Activated CD8-positive, alpha-beta memory T cell treated with anti-CD3 and anti-CD28 coated beads, Interleukin-2, amount 50 U/mL, for 4 hours (primary cell): ENCODE measurements at regions not wholly inside any gene's neighbourhood (a gene's known extent, or its start where the extent isn't known, plus 50 kb on each side); places are given as distances from the start of the nearest gene placed in this dataset.
A peak's percentile ranks its signal among the peaks of the same experiment; 100 is the strongest.
"Not testable (repeated sequence)": the region's sequence is repeated elsewhere in the genome, so short reads cannot be mapped to it uniquely, and the experiment has no call there.

Experiments
- DNase-seq: peaks from one replicate; pipeline ENCODE4 v3.0.0-alpha.2; 2020

DNA sequence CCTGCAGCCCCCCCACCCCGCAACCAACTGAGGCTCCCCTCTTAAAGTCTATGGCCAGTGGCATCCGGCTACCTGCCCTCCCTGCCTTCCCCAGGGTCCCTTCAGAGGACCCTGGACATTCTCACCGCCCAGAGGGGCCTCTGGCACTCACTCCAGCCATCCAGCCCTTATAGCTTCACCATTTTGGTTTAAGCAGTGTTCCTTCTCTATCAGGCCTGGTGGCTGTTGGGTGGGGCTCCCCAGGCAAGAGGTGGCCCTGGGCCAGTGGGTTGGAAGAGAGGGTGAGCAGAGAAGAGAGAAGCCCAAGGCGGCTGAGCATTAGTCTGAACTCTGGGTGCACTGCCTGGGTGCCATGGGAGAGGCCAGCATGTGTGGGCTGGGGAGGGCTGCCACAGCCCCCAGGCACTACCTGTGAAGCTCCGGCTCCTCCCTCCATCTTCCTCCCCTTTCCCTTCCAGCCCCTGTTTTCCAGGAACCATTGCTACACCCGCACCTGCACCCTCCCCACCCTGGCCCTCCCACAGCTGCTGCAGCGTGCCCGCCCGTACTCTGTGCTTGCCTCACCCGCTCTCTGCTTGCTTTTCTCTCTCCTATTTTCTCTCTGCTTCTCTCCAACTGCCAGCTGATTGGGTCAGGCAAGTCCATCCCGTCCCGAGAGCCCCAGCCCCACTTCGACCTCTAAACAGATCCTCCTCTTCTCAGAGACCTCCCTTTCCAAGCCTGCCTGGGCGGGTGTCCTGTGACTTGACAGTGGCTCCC lies 168.2 kb downstream of the TBC1D2B start:
- no peak for DNase-seq

- not testable (repeated sequence) for DNase-seq
Observed at GRCh38 chr15:77908752-77909111, 168.8 kb downstream of the TBC1D2B start.

GRCh38 chr15:77907824-77908751 lies 169.4 kb downstream of the TBC1D2B start:
- peak; percentile 53 for DNase-seq

DNA sequence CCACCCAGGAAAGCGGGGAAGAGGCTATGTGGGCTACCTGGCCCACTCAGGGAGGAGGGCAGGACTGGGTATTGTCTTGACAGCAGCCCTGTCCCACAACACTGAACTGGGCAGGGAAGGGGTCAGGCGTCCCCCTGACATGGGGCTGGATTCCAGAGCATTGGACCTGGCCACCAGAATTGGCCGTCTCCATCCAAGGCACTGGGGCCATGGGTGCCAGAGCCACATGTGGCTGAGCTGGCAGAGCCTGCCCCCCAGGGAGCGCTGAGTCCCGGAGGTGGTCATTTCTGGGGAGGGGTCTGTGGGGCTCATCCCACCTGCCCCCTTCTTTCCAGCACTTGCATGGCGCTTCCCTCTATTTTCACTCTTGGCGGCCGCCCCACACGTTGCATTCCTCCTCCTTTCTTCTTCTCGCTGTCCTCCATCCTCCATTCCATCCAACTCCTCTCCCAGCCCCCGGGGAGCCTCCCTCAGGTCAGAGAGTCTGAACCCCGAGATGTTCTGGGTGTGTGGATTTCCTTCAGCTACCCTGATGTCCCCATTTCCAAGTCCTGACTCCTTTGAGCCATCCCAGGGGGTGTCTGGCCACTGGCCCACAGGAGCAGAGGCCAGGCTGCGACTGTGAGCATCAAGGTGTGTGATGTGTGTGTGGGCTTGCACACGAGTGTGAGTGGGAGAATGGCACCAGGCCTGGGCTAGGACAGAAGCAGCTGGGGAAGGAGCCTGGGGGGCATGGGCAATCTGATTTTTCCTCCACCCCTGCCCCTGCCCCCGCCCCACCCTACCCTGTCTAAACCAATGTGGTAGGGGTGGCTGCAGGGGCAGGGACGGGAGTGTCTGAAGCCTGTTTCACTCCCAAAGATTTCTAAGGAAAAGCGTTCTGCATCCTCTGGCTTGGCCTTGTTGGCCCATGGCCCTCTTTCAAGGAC lies 171.2 kb downstream of the TBC1D2B start:
- DNase-seq = not testable (repeated sequence)

GRCh38 chr15:77905301-77905920 lies 172.1 kb downstream of the TBC1D2B start:
- no peak for DNase-seq

DNA sequence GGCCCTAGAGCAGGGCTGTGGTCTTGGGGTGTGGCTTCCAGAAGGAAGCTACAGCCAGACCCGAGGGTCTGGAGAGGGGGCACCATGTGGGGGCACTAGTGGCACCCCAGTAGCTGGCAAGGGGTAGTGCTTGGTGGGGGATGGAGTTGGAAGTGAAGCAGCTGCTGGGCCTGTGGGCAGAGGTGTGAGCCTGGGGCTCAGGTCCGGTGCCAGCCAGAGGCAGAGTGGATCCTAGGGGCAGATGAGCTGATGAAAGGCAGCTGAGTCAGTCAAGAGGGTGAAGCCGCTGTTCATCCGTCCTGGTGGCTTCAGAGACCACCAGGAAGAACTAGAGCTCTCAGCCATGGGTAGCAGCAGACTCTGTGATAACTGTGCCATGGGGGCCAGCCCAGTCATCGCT lies 172.6 kb downstream of the TBC1D2B start:
- DNase-seq = no peak

- DNase-seq = no peak
Observed at GRCh38 chr15:77904436-77904821, 173.1 kb downstream of the TBC1D2B start.

DNA sequence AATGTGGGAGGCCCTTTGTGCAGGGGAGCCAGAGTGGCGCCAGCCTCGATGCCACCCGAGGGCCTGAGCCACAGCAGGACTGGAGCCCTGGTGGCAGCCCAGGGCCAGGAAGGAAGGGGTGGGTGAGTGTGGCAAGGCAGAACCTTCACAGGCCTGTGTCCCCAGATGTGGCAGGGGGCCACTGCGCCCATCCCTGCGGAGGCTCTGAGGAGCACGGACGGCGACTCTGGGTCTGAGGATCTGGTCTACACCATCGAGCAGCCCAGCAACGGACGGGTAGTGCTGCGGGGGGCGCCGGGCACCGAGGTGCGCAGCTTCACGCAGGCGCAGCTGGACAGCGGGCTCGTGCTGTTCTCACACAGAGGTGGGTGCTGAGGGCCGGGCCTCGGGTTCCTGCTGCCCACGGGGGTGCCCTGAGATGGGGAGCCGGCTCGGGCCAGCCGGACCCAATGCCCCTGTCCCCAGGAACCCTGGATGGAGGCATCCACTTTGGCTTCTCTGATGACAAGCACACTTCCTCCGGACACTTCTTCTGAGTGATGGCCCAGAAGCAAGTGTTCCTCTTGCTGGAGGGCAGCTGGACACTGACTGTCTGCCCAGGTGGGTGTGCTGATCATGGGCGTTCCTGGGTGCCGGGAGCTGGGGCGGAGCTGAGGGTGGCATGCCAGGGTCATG lies 173.6 kb downstream of the TBC1D2B start:
- DNase-seq = peak; percentile 12

DNA sequence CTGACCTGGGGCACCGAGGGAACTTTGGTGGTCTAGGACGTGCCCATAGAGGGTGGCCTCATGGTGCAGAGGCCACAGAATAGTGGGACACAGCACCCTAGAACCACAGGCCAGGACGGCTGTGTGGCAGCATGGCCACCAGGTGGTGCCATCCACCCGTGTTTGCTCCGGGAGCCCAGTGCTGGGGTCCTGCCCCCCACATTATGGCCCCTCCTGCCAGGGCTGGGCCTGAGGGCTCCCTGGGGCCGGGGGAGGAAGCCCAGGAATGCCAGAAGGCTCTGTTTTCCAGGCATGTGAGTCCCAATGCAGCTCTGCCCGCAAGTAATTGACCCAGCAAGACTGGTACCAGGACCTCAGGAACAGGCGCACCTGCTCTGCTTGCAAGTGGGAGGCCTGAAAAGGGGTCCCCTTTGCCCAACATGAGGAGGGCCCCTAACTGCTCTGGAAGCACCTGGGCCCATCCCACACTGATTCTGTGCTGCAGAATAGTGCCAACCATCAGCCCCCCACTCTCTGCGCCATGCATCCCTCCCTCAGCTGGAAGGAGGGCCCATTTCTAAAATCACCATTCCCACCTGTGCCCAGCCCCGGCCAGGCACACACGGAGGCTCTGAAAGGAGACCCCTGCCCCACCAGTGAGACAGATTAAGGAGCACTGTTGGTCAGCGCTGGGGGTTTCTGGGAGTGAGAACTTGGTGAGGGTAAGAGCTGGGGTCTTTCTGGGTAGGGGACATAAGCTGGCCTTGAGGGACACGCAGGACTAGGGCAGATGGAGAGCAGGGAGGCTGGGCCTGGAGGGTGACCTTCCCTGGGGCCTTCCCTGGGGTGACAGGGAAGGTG lies 174.4 kb downstream of the TBC1D2B start:
- DNase-seq = not testable (repeated sequence)

GRCh38 chr15:77901921-77902750 lies 175.4 kb downstream of the TBC1D2B start:
- DNase-seq = no peak

DNA sequence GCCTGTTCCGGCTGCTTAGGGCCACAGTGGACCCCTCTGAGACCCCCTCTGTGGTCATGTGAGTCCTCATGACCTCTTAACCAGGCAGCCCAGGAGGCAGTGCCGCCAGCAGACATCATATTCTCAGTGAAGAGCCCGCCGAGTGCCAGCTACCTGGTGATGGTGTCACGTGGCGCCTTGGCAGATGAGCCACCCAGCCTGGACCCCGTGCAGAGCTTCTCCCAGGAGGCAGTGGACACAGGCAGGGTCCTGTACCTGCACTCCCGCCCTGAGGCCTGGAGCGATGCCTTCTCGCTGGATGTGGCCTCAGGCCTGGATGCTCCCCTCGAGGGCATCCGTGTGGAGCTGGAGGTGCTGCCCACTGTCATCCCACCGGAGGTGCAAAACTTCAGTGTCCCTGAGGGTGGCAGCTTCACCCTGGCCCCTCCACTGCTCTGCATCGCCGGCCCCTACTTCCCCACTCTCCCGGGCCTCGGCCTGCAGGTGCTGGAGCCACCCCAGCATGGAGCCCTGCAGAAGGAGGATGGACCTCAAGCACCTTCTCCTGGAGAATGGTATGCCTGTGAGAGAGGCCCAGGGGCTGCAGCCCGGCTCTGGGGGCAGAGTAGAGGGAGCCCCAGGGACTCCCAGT lies 176.1 kb downstream of the TBC1D2B start:
- DNase-seq = no peak

- DNase-seq = peak; percentile 30
Observed at GRCh38 chr15:77900331-77900963, 177.1 kb downstream of the TBC1D2B start.

DNA sequence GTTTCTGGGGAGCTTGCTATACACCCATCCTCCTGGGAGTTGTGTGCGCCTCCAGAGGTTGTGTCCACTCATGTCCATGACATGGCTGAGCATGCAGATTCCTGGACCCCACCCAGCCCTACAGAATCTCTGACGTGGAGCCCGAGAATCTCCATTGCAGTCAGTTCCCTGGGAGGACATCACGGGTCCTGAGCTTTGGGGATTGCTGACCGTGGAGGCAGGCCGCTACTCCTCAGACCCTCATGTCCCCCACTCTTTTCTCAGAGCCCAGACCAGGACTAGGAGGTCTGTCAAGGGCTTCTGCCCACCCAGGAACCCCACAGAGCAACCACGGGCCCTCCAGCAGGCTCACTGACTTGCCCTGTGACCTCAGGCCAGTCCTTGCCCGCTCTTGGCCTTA lies 177.7 kb downstream of the TBC1D2B start:
- not testable (repeated sequence) for DNase-seq

DNA sequence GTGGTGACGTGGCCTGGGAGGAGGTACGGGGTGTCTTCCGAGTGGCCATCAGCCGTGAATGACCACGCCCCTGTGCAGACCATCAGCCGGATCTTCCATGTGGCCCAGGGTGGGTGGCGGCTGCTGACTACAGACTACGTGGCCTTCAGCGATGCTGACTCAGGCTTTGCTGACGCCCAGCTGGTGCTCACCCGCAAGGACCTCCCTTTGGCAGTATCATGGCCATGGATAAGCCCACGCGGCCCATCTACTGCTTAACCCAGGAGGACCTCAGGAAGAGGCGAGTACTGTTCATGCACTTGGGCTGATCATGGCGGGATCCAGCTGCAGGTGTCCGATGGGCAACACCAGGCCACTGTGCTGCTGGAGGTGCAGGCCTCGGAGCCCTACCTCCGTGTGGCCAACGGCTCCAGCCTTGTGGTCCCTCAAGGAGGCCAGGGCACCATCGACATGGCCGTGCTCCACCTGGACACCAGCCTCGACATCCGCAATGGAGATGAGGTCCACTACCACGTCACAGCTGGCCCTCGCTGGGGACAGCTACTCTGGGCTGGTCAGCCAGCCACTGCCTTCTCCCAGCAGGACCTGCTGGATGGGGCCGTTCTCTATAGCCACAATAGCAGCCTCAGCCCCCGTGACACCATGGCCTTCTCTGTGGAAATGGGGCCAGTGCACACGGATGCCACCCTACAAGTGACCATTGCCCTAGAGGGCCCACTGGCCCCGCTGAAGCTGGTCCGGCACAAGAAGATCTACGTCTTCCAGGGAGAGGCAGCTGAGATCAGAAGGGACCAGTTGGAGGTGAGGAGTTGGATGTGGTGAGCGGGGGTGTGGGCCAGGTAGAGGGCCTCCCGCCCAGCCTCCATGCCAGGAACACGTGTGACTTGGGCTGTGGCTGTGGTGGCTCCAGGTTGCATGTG lies 178.4 kb downstream of the TBC1D2B start:
- DNase-seq = no peak

GRCh38 chr15:77897896-77898406 lies 179.6 kb downstream of the TBC1D2B start:
- no peak for DNase-seq

DNA sequence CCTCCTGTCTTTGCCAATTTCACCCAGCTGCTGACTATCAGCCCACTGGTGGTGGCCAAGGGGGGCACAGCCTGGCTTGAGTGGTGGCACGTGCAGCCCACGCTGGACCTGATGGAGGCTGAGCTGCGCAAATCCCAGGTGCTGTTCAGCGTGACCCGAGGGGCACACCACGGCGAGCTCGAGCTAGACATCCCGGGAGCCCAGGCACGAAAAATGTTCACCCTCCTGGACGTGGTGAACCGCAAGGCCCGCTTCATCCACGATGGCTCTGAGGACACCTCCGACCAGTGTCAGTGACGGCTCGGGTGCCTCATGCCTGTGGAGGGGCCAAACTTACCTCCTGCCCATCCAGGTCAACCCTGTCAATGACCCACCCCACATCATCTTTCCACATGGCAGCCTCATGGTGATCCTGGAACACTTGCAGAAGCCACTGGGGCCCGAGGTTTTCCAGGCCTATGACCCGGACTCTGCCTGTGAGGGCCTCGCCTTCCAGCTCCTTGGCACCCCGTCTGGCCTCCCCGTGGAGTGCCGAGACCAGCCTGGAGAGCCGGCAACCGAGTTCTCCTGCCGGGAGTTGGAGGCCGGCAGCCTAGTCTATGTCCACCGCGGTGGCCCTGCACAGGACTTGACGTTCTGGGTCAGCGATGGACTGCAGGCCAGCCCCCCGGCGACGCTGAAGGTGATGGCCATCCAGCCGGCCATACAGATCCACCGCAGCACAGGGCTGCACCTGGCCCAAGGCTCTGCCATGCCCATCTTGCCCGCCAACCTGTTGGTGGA lies 180.2 kb downstream of the TBC1D2B start:
- DNase-seq = not testable (repeated sequence)
